ENCODE measurements at regions not wholly inside any gene's neighbourhood (a gene's known extent, or its start where the extent isn't known, plus 50 kb on each side); places are given as distances from the start of the nearest gene placed in this dataset.

DNA sequence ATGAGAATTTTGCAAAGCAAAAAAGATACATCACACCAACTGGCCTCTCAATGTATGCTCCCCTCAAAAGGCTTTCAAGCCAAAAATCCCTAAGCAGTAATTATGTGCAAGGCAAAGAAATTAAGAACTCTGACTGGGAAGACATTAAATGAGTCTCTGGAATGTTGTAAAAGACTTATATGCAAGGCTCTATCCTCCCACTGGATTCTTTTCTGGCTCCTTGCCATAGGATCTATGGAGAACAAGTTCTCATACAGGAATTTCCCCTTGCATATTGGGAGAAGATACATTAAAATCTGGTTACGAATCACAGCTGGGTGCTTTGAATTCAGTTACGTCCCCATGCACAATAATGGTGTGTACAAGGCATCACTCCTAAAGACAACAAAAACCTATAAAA is 73.4 kb upstream of the ATL2 start:
- DNase-seq (ENCODE audit: low spot score), result no peak

- no peak for DNase-seq (ENCODE audit: low spot score)
Observed at GRCh38 chr2:38448692-38449410, 71.8 kb upstream of the ATL2 start.

- DNase-seq (ENCODE audit: low spot score), result no peak
Observed at GRCh38 chr2:38446906-38447561, 70.0 kb upstream of the ATL2 start.

DNA sequence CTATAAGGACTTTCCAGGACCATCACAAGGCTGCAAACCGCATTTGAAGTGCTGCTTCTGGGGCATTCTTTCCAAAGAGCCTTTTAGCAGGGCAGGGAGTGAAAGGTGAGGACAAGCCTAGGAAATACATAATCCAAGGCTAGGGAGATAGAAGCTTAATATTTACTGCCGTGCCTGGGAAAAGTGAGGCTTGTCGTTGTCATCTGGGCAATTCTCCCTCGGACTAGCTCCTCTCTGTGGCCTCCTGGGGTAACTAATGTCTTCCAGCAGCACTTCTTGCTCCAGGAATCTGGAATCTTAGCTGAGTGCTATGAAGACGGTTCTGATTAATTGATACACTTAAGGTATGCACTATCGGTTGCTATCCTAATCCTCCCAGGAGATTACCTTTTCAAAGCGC is 69.3 kb upstream of the ATL2 start:
- DNase-seq (ENCODE audit: low spot score), result no peak

DNA sequence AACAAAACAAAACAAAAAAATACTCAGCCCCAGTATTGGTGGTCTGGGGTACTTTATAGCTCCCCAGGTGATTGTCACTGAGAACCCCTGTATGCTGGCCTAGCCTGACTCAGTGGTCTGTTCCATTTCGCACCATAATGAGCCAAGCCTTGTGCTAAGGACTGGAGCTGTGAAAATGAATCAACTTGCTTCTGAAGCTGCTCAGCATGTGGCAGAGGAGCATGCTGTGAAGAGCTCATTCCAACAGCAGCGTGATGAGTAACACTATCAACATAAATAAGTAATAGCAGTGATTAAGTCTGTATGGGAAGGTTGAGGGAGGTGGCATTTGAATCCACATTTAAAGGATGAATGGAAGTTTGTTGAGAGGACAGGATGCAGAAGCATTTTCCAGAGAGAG is 67.2 kb upstream of the ATL2 start:
- no peak for DNase-seq (ENCODE audit: low spot score)

DNA sequence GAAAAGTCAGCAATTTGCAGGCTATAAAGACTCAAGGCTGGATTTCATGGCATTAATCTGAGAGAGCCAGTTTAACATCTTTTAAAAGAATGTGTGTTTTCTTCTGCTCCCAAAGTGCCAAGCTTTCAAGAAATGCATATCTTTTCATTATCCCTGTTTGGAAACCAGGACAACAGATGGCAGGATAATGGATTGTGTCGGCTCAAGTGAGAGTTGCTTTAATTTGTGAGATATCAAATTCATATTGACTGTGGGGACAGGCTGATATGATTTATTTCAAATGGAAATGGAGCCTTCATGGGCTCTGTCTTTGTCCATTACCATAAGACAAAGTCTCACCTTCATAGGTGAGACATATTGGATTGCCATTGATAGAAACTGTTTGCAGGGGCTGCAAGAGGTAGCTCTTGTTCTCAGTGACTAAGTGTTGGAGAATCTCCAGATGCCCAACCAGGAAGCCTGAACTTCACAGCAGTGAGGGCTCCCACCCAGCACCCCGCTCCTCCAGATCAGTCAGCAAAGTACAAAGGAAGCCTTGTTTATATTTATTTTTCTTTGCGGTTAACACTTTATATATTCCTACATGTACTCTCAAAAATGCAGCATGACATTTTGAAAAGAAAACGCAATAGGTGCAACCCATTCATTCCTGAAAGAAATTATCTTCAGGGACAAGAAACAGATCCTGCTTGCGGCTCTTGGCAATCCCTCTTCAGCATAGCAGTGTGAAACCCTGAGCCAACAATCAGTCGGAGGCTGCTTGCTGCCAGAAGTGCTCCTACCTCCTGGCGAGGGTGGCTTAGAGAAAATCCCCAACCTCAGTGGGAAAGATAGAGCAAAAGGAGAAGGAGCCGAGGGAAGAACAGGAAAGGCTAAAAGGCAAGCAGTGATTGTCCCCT is 65.8 kb upstream of the ATL2 start:
- no peak for DNase-seq (ENCODE audit: low spot score)

DNA sequence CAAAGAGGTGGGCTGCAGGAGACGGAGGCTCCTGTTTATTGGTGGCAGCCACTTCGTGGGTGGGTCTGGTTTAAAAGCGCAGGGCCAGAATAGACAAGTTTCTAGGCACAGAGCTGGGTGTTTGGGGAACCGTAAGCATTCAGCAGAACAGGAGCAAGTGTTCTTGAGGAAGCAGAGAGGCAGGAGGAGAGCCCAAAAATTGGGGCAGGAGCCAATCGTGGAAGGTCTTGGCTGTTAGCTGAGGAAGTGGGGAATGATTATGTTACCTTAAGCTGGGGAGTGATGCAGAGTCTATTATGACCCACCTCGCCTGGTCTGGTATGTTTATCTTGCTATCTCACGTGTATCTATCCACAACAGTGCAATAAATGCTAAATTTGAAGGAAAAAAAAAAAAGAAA is 64.3 kb upstream of the ATL2 start:
- no peak for DNase-seq (ENCODE audit: low spot score)

- DNase-seq (ENCODE audit: low spot score), result no peak
Observed at GRCh38 chr2:38440655-38441054, 63.6 kb upstream of the ATL2 start.

DNA sequence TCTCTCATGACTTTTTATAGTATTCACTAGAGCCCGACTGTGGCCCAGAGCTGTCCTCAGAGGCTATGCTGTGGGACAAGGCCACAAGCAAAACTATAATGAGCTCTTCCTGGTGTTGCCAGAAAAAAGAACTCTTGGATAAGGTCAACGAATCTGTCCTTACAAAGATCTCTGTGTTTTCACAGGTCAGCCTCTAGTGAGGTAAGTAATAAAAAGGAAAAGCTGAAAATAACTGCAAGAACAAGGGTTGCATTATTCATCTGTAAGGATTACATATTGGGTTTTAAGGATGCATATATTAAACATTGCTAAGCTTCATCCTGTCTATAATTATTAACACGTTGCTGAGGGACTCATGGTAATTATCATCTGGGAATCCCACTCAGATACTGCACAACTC is 62.8 kb upstream of the ATL2 start:
- DNase-seq (ENCODE audit: low spot score), result no peak

- no peak for DNase-seq (ENCODE audit: low spot score)
Observed at GRCh38 chr2:38438883-38439612, 62.0 kb upstream of the ATL2 start.

DNA sequence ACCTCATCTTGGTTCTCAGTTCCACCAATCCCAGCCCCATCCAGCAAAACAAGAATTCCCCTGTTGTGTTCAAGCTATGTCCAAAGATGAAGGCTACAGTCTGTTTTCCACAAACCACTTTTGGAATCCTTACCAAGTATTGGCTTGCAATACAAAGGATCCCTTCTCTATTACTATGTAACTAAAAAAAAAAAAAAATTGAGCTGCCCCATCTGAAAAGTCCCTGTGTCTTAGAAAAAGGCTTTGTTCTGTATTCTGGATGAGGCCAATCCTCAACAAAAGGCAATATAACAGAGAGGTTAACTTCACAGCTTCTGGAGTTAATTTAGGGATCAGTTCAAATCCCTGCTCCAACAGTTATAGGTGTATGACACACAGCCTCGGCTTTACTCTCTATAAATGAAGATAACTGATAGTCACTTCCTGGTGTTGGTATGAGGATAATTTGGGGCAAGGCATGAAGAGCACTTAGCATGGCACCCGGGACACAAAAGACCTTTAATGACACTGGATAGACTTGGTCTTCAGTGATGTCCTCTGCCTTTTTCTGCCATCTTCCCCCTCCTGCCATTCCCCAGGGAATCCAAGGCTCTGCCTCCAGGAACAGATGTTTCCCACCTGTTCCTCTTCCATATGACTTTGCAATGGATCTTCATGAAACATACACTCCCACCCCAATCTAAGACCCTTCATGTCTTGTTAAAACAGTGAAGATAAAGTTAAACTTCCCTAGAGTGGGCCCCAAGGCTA is 61.2 kb upstream of the ATL2 start:
- no peak for DNase-seq (ENCODE audit: low spot score)

- no peak for DNase-seq (ENCODE audit: low spot score)
Observed at GRCh38 chr2:38436227-38436664, 59.2 kb upstream of the ATL2 start.

DNA sequence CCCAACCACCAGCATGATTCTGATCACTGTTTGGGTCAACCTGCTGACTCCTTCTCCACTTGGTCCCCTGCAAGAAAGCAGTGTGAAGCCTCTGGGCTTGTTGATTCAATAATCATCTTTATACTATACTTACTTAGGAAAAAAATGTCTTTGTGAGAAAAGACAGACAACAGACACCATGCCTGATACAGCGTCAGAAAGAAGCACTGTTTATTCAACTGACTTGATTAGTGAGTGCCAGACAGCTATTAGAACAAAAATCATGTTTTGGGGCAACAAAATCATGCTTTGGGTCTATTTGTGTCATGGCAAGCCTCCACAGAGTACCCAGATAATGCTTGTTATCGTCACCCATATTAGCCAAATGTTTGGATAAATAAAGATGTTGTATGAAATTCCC is 58.7 kb upstream of the ATL2 start:
- no peak for DNase-seq (ENCODE audit: low spot score)

DNA sequence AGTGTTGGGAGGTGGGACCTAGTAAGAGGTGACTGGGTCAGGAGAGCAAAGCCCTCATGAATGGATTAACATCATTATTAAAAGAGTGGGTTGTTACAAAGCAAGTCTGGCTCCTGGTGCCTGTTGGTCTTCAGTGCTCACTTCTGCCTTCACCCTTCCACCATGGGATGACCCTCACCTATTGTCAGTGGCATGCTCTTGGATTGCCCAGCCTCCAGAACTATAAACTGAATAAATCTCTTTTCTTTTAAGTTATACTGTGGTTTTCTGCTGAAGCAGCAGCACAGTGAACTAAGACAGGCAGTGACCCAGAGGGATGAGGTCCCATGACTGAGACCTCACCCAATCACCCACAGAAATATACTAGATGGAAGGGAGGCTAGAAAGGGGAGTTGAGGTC is 57.5 kb upstream of the ATL2 start:
- DNase-seq (ENCODE audit: low spot score), result no peak

- DNase-seq (ENCODE audit: low spot score), result no peak
Observed at GRCh38 chr2:38433607-38433975, 56.5 kb upstream of the ATL2 start.

- DNase-seq (ENCODE audit: low spot score), result no peak
Observed at GRCh38 chr2:38432820-38433606, 55.9 kb upstream of the ATL2 start.

GRCh38 chr2:38430597-38431207 is 53.6 kb upstream of the ATL2 start:
- DNase-seq (ENCODE audit: low spot score), result no peak

- DNase-seq (ENCODE audit: low spot score), result no peak
Observed at GRCh38 chr2:38430196-38430595, 53.1 kb upstream of the ATL2 start.

GRCh38 chr2:38427936-38428335 is 50.9 kb upstream of the ATL2 start:
- DNase-seq (ENCODE audit: low spot score), result no peak

- DNase-seq (ENCODE audit: low spot score), result no peak
Observed at GRCh38 chr2:38427054-38427453, 50.0 kb upstream of the ATL2 start.
